ENCODE measurements at regions not wholly inside any gene's neighbourhood (a gene's known extent, or its start where the extent isn't known, plus 50 kb on each side); places are given as distances from the start of the nearest gene placed in this dataset.
A peak's percentile ranks its signal among the peaks of the same experiment; 100 is the strongest.

- H3K9ac ChIP-seq (ENCODE audit: control insufficient read depth, insufficient read depth, low read length), result no peak overlapping the region
- ATAC-seq (peak; percentile 68), DNase-seq (ENCODE audit: low read depth, low spot score) (no peak), FAIRE-seq (no peak)
- no peak overlapping the region for H2AFZ ChIP-seq (ENCODE audit: control insufficient read depth, low read depth, low read length)
- no TSS peak for BruUV-seq (replicated peaks)
- ChIA-PET RAD21 (ENCODE audit: unreplicated experiment) (no interaction called here), CTCF (no interaction called here), SMC1A (ENCODE audit: uncharacterized antibody, unreplicated experiment) (no interaction called here), POLR2A (no interaction called here)
- TF ChIP-seq BCL3 (IDR thresholded peaks at IDR 0.05; ENCODE audit: borderline replicate concordance, insufficient read depth, low read depth, low read length, poor library complexity, severe bottlenecking) (no peak), ZBTB4 (CRISPR knock-in tag; IDR thresholded peaks at IDR 0.05) (no peak), ATF7 (IDR thresholded peaks at IDR 0.05; ENCODE audit: low read depth) (no peak), SUPT20H (IDR thresholded peaks at IDR 0.05; ENCODE audit: borderline replicate concordance, control insufficient read depth, low read depth, low read length) (no peak), TAF1 (IDR thresholded peaks at IDR 0.05; ENCODE audit: borderline replicate concordance, low read depth, low read length) (no peak), MTA3 (IDR thresholded peaks at IDR 0.05; ENCODE audit: borderline replicate concordance, low read length) (no peak), RUNX3 (IDR thresholded peaks at IDR 0.05; ENCODE audit: low read length) (no peak), LARP7 (IDR thresholded peaks at IDR 0.05) (no peak), JUNB (IDR thresholded peaks at IDR 0.05) (no peak), BMI1 (IDR thresholded peaks at IDR 0.05; ENCODE audit: borderline replicate concordance) (no peak), NBN (IDR thresholded peaks at IDR 0.05) (no peak), SMARCA5 (IDR thresholded peaks at IDR 0.05) (no peak), USF2 (IDR thresholded peaks at IDR 0.05; ENCODE audit: borderline replicate concordance, low read depth, low read length) (no peak), ASH2L (IDR thresholded peaks at IDR 0.05; ENCODE audit: borderline replicate concordance, low read depth) (no peak)
- no peaks in the 10 kb centered on the region for H3K9me3 ChIP-seq (replicated peaks; ENCODE audit: control insufficient read depth, insufficient read depth, low read length)
- no peak overlapping the region for H3K27ac ChIP-seq (ENCODE audit: control insufficient read depth, insufficient read depth)
- no peaks in the 10 kb centered on the region for H4K20me1 ChIP-seq (ENCODE audit: control insufficient read depth, insufficient read depth)
- in situ Hi-C loops (cut with MboI), result no loop called here
- H3K4me1 ChIP-seq (ENCODE audit: control insufficient read depth, insufficient read depth, low read length), result no peaks in the 10 kb centered on the region
- WGBS (ENCODE audit: insufficient coverage, insufficient replicate concordance, low lambda C conversion rate, missing lambda C conversion rate), result 0% methylated on average over 2 of the region's 2 CpGs
- H3K4me2 ChIP-seq (ENCODE audit: control insufficient read depth, insufficient read depth), result no peak overlapping the region
- no peak overlapping the region for H3K4me3 ChIP-seq
- no peaks in the 10 kb centered on the region for H3K27me3 ChIP-seq (replicated peaks in 1 of 2; ENCODE audit: control insufficient read depth in 2 of 2, insufficient read depth in 2 of 2, low read length in 1 of 2)
- no peaks in the 10 kb centered on the region for H3K79me2 ChIP-seq (ENCODE audit: control insufficient read depth, insufficient read depth, low read length)
- H3K36me3 ChIP-seq (ENCODE audit: control insufficient read depth in 2 of 2, insufficient read depth in 2 of 2, low read length in 1 of 2), result no peaks in the 10 kb centered on the region
- intact Hi-C loops (cut with micrococcal nuclease; ENCODE audit: unreplicated experiment), result no loop called here
Measured at GRCh38 chr10:57098146-57098545, 737.1 kb upstream of the ZWINT start.

All from GM12878 (cell line).